WTC11 (cell line): ENCODE measurements at regions not wholly inside any gene's neighbourhood (a gene's known extent, or its start where the extent isn't known, plus 50 kb on each side); places are given as distances from the start of the nearest gene placed in this dataset.

ENCODE experiments used
- ATAC-seq: fragments of 200-7000 bp; cut with Tn5 transposase; 2 replicates; pipeline ENCODE4 v1.10.0; 2021; ENCODE audit warnings: mild to moderate bottlenecking, moderate library complexity
- CTCF ChIA-PET: fragments of 300-600 bp; sonication (Branson Sonifier 250); formaldehyde crosslinking; loops from one replicate; lab custom pipeline; 2021; ENCODE audit warnings: antibody characterized with exemption; lab: Charles Lee
- POLR2A ChIA-PET: fragments of 350-600 bp; sonication (Branson Sonifier 250); formaldehyde crosslinking; loops from one replicate; lab custom pipeline; 2021; ENCODE audit warnings: antibody characterized with exemption; lab: Charles Lee
- DNase-seq: peaks from one replicate; pipeline ENCODE4 v3.0.0; 2021; ENCODE audit warnings: low spot score
- H3K27ac Mint-ChIP-seq: 2 replicates; pipeline ENCODE4 v1.8.0; 2021; ENCODE audit warnings: mixed read lengths
- H3K27me3 Mint-ChIP-seq: 2 replicates; pipeline ENCODE4 v1.8.0; 2021; ENCODE audit warnings: low read depth, mild to moderate bottlenecking, moderate library complexity, mixed read lengths
- H3K36me3 Mint-ChIP-seq: 2 replicates; pipeline ENCODE4 v1.8.0; 2021; ENCODE audit warnings: mixed read lengths
- H3K4me1 Mint-ChIP-seq: 2 replicates; pipeline ENCODE4 v1.8.0; 2022; ENCODE audit warnings: mixed read lengths
- H3K4me3 Mint-ChIP-seq: 2 replicates; pipeline ENCODE4 v1.8.0; 2021; ENCODE audit warnings: mild to moderate bottlenecking, moderate library complexity, mixed read lengths
- H3K9me3 Mint-ChIP-seq: 2 replicates; pipeline ENCODE4 v1.8.0; 2021; ENCODE audit warnings: mixed read lengths
- ATF1 ChIP-seq: sonication (generic); formaldehyde crosslinking; IDR thresholded peaks from 2 replicates; pipeline ENCODE4 v1.8.1; 2023; ENCODE audit warnings: mild to moderate bottlenecking, moderate library complexity, missing genetic modification reagents
- EMX1 ChIP-seq: fragments of 250-450 bp; sonication (Bioruptor Pico); IDR thresholded peaks from 2 replicates; pipeline ENCODE4 v1.8.0; 2021; ENCODE audit warnings: mild to moderate bottlenecking
- GRHL2 ChIP-seq: fragments of 250-450 bp; sonication (Bioruptor Pico); IDR thresholded peaks from 2 replicates; pipeline ENCODE4 v1.8.0; 2022; ENCODE audit warnings: mild to moderate bottlenecking, moderate library complexity; ENCODE audit not compliant: insufficient replicate concordance, severe bottlenecking
- GTF2I ChIP-seq: fragments of 250-450 bp; sonication (Bioruptor Pico); conservative IDR thresholded peaks from 2 replicates; pipeline ENCODE4 v1.4.0; 2021; ENCODE audit warnings: mild to moderate bottlenecking
- OVOL2 ChIP-seq: fragments of 250-450 bp; sonication (Bioruptor Pico); IDR thresholded peaks from 2 replicates; pipeline ENCODE4 v1.9.0; 2021; ENCODE audit warnings: mild to moderate bottlenecking, borderline replicate concordance
- PREB ChIP-seq: sonication (generic); formaldehyde crosslinking; IDR thresholded peaks from 2 replicates; pipeline ENCODE4 v1.8.1; 2022; ENCODE audit warnings: mild to moderate bottlenecking, missing genetic modification reagents, moderate library complexity, borderline replicate concordance
- STAT6 ChIP-seq: sonication (generic); formaldehyde crosslinking; conservative IDR thresholded peaks from 2 replicates; pipeline ENCODE4 v1.8.1; 2023; ENCODE audit warnings: mild to moderate bottlenecking, low read depth, missing genetic modification reagents, moderate library complexity
- USF2 ChIP-seq: sonication (generic); formaldehyde crosslinking; IDR thresholded peaks from 2 replicates; pipeline ENCODE4 v1.8.1; 2023; ENCODE audit warnings: mild to moderate bottlenecking, missing genetic modification reagents, moderate library complexity
- ZNF121 ChIP-seq: sonication (generic); formaldehyde crosslinking; IDR thresholded peaks from 2 replicates; pipeline ENCODE4 v1.8.0; 2023; ENCODE audit warnings: missing genetic modification reagents
- TF ChIP-seq, protein P1 (sequence below): sonication (generic); formaldehyde crosslinking; IDR thresholded peaks from 2 replicates; pipeline ENCODE4 v1.8.1; 2022; ENCODE audit warnings: low read depth, missing genetic modification reagents, borderline replicate concordance
- TF ChIP-seq, protein P2 (sequence below): fragments of 250-450 bp; sonication (Bioruptor Pico); IDR thresholded peaks from 2 replicates; pipeline ENCODE4 v1.9.0; 2021; ENCODE audit warnings: mild to moderate bottlenecking
- TF ChIP-seq, protein P3 (sequence below): sonication (generic); formaldehyde crosslinking; IDR thresholded peaks from 2 replicates; pipeline ENCODE4 v1.8.0; 2022; ENCODE audit warnings: missing genetic modification reagents
- TF ChIP-seq, protein P4 (sequence below): sonication (generic); formaldehyde crosslinking; IDR thresholded peaks from 2 replicates; pipeline ENCODE4 v1.8.1; 2022; ENCODE audit warnings: low read depth, mild to moderate bottlenecking, moderate library complexity, missing genetic modification reagents, borderline replicate concordance

- no peak for TF ChIP-seq GTF2I (CRISPR knock-in tag)
- TF ChIP-seq, protein P1, sequence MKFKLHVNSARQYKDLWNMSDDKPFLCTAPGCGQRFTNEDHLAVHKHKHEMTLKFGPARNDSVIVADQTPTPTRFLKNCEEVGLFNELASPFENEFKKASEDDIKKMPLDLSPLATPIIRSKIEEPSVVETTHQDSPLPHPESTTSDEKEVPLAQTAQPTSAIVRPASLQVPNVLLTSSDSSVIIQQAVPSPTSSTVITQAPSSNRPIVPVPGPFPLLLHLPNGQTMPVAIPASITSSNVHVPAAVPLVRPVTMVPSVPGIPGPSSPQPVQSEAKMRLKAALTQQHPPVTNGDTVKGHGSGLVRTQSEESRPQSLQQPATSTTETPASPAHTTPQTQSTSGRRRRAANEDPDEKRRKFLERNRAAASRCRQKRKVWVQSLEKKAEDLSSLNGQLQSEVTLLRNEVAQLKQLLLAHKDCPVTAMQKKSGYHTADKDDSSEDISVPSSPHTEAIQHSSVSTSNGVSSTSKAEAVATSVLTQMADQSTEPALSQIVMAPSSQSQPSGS (CRISPR knock-in tag), result no peak
- no peak for TF ChIP-seq PREB
- no peak for TF ChIP-seq OVOL2
- TF ChIP-seq STAT6 (CRISPR knock-in tag), result no peak
- no peak for TF ChIP-seq EMX1
- TF ChIP-seq ZNF121 (CRISPR knock-in tag), result no peak
- TF ChIP-seq, protein P2, sequence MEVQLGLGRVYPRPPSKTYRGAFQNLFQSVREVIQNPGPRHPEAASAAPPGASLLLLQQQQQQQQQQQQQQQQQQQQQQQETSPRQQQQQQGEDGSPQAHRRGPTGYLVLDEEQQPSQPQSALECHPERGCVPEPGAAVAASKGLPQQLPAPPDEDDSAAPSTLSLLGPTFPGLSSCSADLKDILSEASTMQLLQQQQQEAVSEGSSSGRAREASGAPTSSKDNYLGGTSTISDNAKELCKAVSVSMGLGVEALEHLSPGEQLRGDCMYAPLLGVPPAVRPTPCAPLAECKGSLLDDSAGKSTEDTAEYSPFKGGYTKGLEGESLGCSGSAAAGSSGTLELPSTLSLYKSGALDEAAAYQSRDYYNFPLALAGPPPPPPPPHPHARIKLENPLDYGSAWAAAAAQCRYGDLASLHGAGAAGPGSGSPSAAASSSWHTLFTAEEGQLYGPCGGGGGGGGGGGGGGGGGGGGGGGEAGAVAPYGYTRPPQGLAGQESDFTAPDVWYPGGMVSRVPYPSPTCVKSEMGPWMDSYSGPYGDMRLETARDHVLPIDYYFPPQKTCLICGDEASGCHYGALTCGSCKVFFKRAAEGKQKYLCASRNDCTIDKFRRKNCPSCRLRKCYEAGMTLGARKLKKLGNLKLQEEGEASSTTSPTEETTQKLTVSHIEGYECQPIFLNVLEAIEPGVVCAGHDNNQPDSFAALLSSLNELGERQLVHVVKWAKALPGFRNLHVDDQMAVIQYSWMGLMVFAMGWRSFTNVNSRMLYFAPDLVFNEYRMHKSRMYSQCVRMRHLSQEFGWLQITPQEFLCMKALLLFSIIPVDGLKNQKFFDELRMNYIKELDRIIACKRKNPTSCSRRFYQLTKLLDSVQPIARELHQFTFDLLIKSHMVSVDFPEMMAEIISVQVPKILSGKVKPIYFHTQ, result no peak
- TF ChIP-seq USF2 (CRISPR knock-in tag), result no peak
- TF ChIP-seq, protein P3, sequence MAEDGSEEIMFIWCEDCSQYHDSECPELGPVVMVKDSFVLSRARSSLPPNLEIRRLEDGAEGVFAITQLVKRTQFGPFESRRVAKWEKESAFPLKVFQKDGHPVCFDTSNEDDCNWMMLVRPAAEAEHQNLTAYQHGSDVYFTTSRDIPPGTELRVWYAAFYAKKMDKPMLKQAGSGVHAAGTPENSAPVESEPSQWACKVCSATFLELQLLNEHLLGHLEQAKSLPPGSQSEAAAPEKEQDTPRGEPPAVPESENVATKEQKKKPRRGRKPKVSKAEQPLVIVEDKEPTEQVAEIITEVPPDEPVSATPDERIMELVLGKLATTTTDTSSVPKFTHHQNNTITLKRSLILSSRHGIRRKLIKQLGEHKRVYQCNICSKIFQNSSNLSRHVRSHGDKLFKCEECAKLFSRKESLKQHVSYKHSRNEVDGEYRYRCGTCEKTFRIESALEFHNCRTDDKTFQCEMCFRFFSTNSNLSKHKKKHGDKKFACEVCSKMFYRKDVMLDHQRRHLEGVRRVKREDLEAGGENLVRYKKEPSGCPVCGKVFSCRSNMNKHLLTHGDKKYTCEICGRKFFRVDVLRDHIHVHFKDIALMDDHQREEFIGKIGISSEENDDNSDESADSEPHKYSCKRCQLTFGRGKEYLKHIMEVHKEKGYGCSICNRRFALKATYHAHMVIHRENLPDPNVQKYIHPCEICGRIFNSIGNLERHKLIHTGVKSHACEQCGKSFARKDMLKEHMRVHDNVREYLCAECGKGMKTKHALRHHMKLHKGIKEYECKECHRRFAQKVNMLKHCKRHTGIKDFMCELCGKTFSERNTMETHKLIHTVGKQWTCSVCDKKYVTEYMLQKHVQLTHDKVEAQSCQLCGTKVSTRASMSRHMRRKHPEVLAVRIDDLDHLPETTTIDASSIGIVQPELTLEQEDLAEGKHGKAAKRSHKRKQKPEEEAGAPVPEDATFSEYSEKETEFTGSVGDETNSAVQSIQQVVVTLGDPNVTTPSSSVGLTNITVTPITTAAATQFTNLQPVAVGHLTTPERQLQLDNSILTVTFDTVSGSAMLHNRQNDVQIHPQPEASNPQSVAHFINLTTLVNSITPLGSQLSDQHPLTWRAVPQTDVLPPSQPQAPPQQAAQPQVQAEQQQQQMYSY (CRISPR knock-in tag), result no peak
- no peak for TF ChIP-seq ATF1 (CRISPR knock-in tag)
- TF ChIP-seq GRHL2 (CRISPR knock-in tag), result no peak
- TF ChIP-seq, protein P4, sequence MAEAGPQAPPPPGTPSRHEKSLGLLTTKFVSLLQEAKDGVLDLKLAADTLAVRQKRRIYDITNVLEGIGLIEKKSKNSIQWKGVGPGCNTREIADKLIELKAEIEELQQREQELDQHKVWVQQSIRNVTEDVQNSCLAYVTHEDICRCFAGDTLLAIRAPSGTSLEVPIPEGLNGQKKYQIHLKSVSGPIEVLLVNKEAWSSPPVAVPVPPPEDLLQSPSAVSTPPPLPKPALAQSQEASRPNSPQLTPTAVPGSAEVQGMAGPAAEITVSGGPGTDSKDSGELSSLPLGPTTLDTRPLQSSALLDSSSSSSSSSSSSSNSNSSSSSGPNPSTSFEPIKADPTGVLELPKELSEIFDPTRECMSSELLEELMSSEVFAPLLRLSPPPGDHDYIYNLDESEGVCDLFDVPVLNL (CRISPR knock-in tag), result no peak
- DNase-seq (no peak), ATAC-seq (no peak)
- ChIA-PET POLR2A (no interaction called here), CTCF (interaction anchor here (1.0 kb wide), 1 partner anchor 266 kb away, joined by 3 read pairs; no protein-coding TSS in a partner anchor)
- Mint-ChIP-seq H3K4me1 (peaks cover 26% of the 10 kb centered on the region), H3K27ac (no peak overlapping the region), H3K36me3 (no peaks in the 10 kb centered on the region), H3K9me3 (no peaks in the 10 kb centered on the region), H3K4me3 (no peak overlapping the region), H3K27me3 (peaks cover 8% of the 10 kb centered on the region)
Measured at GRCh38 chr2:104787298-104788065, 66.4 kb upstream of the POU3F3 start.
